Hepatocyte (in vitro differentiated cells): ENCODE measurements at regions not wholly inside any gene's neighbourhood (a gene's known extent, or its start where the extent isn't known, plus 50 kb on each side); places are given as distances from the start of the nearest gene placed in this dataset.

ENCODE experiments used
- DNase-seq: peaks from one replicate; pipeline ENCODE4 v3.0.0-alpha.2; 2016; ENCODE audit warnings: low spot score
- H2AFZ ChIP-seq: fragments of 200-600 bp; sonication (generic); 2 replicates; pipeline ENCODE4 v1.6.0; 2016; ENCODE audit warnings: antibody characterized with exemption, mild to moderate bottlenecking
- H3K27ac ChIP-seq: fragments of 200-600 bp; sonication (generic); 2 replicates; pipeline ENCODE4 v1.5.1; 2016; ENCODE audit warnings: mild to moderate bottlenecking
- H3K27me3 ChIP-seq: fragments of 200-600 bp; sonication (generic); 2 replicates; pipeline ENCODE4 v1.6.1; 2016
- H3K36me3 ChIP-seq: fragments of 200-600 bp; sonication (generic); replicated peaks from 2 replicates; pipeline ENCODE4 v1.5.1; 2016; ENCODE audit warnings: low read depth; ENCODE audit not compliant: insufficient read depth
- H3K4me1 ChIP-seq: fragments of 200-600 bp; sonication (generic); 2 replicates; pipeline ENCODE4 v1.5.1; 2016; ENCODE audit warnings: mild to moderate bottlenecking, moderate library complexity; ENCODE audit not compliant: insufficient read depth
- H3K4me2 ChIP-seq: fragments of 200-600 bp; sonication (generic); 2 replicates; pipeline ENCODE4 v1.6.0; 2016
- H3K4me3 ChIP-seq: fragments of 200-600 bp; sonication (generic); 2 replicates; pipeline ENCODE4 v1.5.1; 2016; ENCODE audit warnings: mild to moderate bottlenecking
- H3K79me2 ChIP-seq: fragments of 200-600 bp; sonication (generic); 2 replicates; pipeline ENCODE4 v1.6.0; 2017; ENCODE audit warnings: mild to moderate bottlenecking
- H3K9me2 ChIP-seq: fragments of 200-600 bp; sonication (generic); replicated peaks from 2 replicates; pipeline ENCODE4 v1.6.0; 2017; ENCODE audit warnings: mild to moderate bottlenecking; ENCODE audit not compliant: insufficient read depth
- H3K9me3 ChIP-seq: fragments of 200-600 bp; sonication (generic); 2 replicates; pipeline ENCODE4 v1.5.1; 2016; ENCODE audit warnings: low read depth, mild to moderate bottlenecking
- H4K20me1 ChIP-seq: fragments of 200-600 bp; sonication (generic); 2 replicates; pipeline ENCODE4 v1.6.0; 2016; ENCODE audit warnings: mild to moderate bottlenecking; ENCODE audit not compliant: insufficient read depth, poor library complexity, severe bottlenecking
- CTCF ChIP-seq: fragments of 200-600 bp; sonication (generic); IDR thresholded peaks from 2 replicates; pipeline ENCODE4 v1.5.1; 2016; ENCODE audit warnings: antibody characterized with exemption, mild to moderate bottlenecking; ENCODE audit not compliant: poor library complexity
- EZH2 ChIP-seq: fragments of 200-600 bp; sonication (generic); IDR thresholded peaks from 2 replicates; pipeline ENCODE4 v1.6.1; 2016; ENCODE audit warnings: antibody characterized with exemption, mild to moderate bottlenecking, borderline replicate concordance
- EZH2phosphoT487 ChIP-seq: fragments of 200-600 bp; sonication (generic); IDR thresholded peaks from one replicate; pipeline ENCODE4 v1.6.1; 2018; ENCODE audit warnings: antibody characterized with exemption, mild to moderate bottlenecking, low read depth, moderate library complexity; ENCODE audit not compliant: unreplicated experiment, severe bottlenecking
- WGBS: methylation state at CpG from one replicate; pipeline ENCODE4 v1.1.6; 2016; ENCODE audit warnings: low lambda C conversion rate; ENCODE audit errors: missing lambda C conversion rate; 5-methylcytosine and 5-hydroxymethylcytosine counted together

- 51% methylated on average over 7 of the region's 7 CpGs for WGBS
- Histone ChIP-seq H4K20me1 (no peaks in the 10 kb centered on the region), H2AFZ (no peak overlapping the region), H3K4me2 (no peak overlapping the region), H3K4me1 (no peaks in the 10 kb centered on the region), H3K27me3 (no peaks in the 10 kb centered on the region), H3K4me3 (no peak overlapping the region), H3K36me3 (no peaks in the 10 kb centered on the region), H3K27ac (no peak overlapping the region), H3K9me3 (no peaks in the 10 kb centered on the region), H3K9me2 (no peaks in the 10 kb centered on the region), H3K79me2 (no peaks in the 10 kb centered on the region)
- no peak for DNase-seq
- TF ChIP-seq EZH2 (no peak), CTCF (no peak), EZH2phosphoT487 (no peak)
These were observed 55.2 kb downstream of the MAGEC2 start for GRCh38 chrX:142149919-142150318.

GRCh38 chrX:142134533-142134932, 70.6 kb downstream of the MAGEC2 start:
- Histone ChIP-seq H3K4me2 (no peak overlapping the region), H3K27me3 (no peaks in the 10 kb centered on the region), H3K9me3 (no peaks in the 10 kb centered on the region), H3K36me3 (no peaks in the 10 kb centered on the region), H3K9me2 (no peaks in the 10 kb centered on the region), H2AFZ (no peak overlapping the region), H3K27ac (no peak overlapping the region), H4K20me1 (no peaks in the 10 kb centered on the region), H3K4me1 (no peaks in the 10 kb centered on the region), H3K4me3 (no peak overlapping the region), H3K79me2 (no peaks in the 10 kb centered on the region)
- TF ChIP-seq EZH2 (no peak), CTCF (no peak), EZH2phosphoT487 (no peak)
- 51% methylated on average over 2 of the region's 2 CpGs for WGBS
- no peak for DNase-seq

- Histone ChIP-seq H3K27ac (no peak overlapping the region), H3K4me1 (no peaks in the 10 kb centered on the region), H3K4me2 (no peak overlapping the region), H3K27me3 (no peaks in the 10 kb centered on the region), H3K9me2 (no peaks in the 10 kb centered on the region), H3K4me3 (no peak overlapping the region), H4K20me1 (no peaks in the 10 kb centered on the region), H3K9me3 (no peaks in the 10 kb centered on the region), H3K36me3 (no peaks in the 10 kb centered on the region), H2AFZ (no peak overlapping the region), H3K79me2 (no peaks in the 10 kb centered on the region)
- no peak for TF ChIP-seq EZH2
- TF ChIP-seq EZH2phosphoT487 = no peak
- TF ChIP-seq CTCF = no peak
- WGBS = 59% methylated on average over 1 of the region's 1 CpG
- DNase-seq = no peak
These were observed 108.8 kb downstream of the MAGEC2 start for GRCh38 chrX:142096253-142096652.

GRCh38 chrX:142095651-142096245, 109.3 kb downstream of the MAGEC2 start:
- 55% methylated on average over 5 of the region's 5 CpGs for WGBS
- no peaks in the 10 kb centered on the region for H3K9me2 ChIP-seq

More at GRCh38 chrX:142095651-142096245, 109.3 kb downstream of the MAGEC2 start:
- Histone ChIP-seq H3K4me3 (no peak overlapping the region), H3K27ac (no peak overlapping the region), H4K20me1 (no peaks in the 10 kb centered on the region), H3K79me2 (no peaks in the 10 kb centered on the region), H2AFZ (no peak overlapping the region), H3K9me3 (no peaks in the 10 kb centered on the region), H3K4me1 (no peaks in the 10 kb centered on the region), H3K27me3 (no peaks in the 10 kb centered on the region), H3K36me3 (no peaks in the 10 kb centered on the region), H3K4me2 (no peak overlapping the region)
- DNase-seq = peak; percentile 7
- TF ChIP-seq CTCF (no peak), EZH2phosphoT487 (no peak), EZH2 (no peak)
